Coronary artery (tissue), 2 donors: ENCODE measurements at regions not wholly inside any gene's neighbourhood (a gene's known extent, or its start where the extent isn't known, plus 50 kb on each side); places are given as distances from the start of the nearest gene placed in this dataset.

Source experiments
- DNase-seq: peaks from one replicate; pipeline ENCODE4 v3.0.0-alpha.2; 2017; ENCODE audit warnings: low spot score
- H3K27ac ChIP-seq, 2 donors: fragments of 200-600 bp; sonication (generic); one replicate each; pipeline ENCODE4 v1.5.1; 2016 to 2019
- H3K4me3 ChIP-seq: fragments of 200-600 bp; sonication (generic); 2 replicates; pipeline ENCODE4 v1.5.1; 2016; ENCODE audit warnings: mild to moderate bottlenecking, moderate library complexity
- CTCF ChIP-seq: fragments of 200-600 bp; sonication (generic); IDR thresholded peaks from one replicate; pipeline ENCODE4 v1.5.1; 2019; ENCODE audit warnings: antibody characterized with exemption

- no peak for TF ChIP-seq CTCF
- Histone ChIP-seq H3K4me3 (no peak overlapping the region), H3K27ac (no peak overlapping the region)
- DNase-seq = peak; percentile 21
Measured at GRCh38 chr2:2795438-2796091, 464.5 kb upstream of the MYT1L start.

- no peak overlapping the region for H3K27ac ChIP-seq
Measured at GRCh38 chr2:2793925-2794560, 463.0 kb upstream of the MYT1L start.

GRCh38 chr2:2793514-2793913 is 462.4 kb upstream of the MYT1L start:
- no peak overlapping the region for H3K4me3 ChIP-seq
- no peak overlapping the region for H3K27ac ChIP-seq
- no peak for TF ChIP-seq CTCF
- no peak for DNase-seq

More at GRCh38 chr2:2793925-2794560, 463.0 kb upstream of the MYT1L start:
- TF ChIP-seq CTCF = no peak
- no peak for DNase-seq
- no peak overlapping the region for H3K4me3 ChIP-seq

GRCh38 chr2:2791606-2792005 is 460.5 kb upstream of the MYT1L start:
- Histone ChIP-seq H3K27ac (no peak overlapping the region), H3K4me3 (no peak overlapping the region)
- no peak for TF ChIP-seq CTCF
- no peak for DNase-seq

- no peak for TF ChIP-seq CTCF
- Histone ChIP-seq H3K27ac (no peak overlapping the region), H3K4me3 (no peak overlapping the region)
- no peak for DNase-seq
Measured at GRCh38 chr2:2791031-2791430, 460.0 kb upstream of the MYT1L start.

- DNase-seq = no peak
- no peak overlapping the region for H3K27ac ChIP-seq
- TF ChIP-seq CTCF = no peak
Measured at GRCh38 chr2:2788076-2788475, 457.0 kb upstream of the MYT1L start.

GRCh38 chr2:2787301-2787907 is 456.3 kb upstream of the MYT1L start:
- no peak for TF ChIP-seq CTCF
- no peak overlapping the region for H3K4me3 ChIP-seq
- DNase-seq = no peak
- H3K27ac ChIP-seq = no peak overlapping the region

More at GRCh38 chr2:2788076-2788475, 457.0 kb upstream of the MYT1L start:
- no peak overlapping the region for H3K4me3 ChIP-seq
